ENCODE measurements at regions not wholly inside any gene's neighbourhood (a gene's known extent, or its start where the extent isn't known, plus 50 kb on each side); places are given as distances from the start of the nearest gene placed in this dataset.
"Not testable (repeated sequence)": the region's sequence is repeated elsewhere in the genome, so short reads cannot be mapped to it uniquely, and the experiment has no call there.

DNA sequence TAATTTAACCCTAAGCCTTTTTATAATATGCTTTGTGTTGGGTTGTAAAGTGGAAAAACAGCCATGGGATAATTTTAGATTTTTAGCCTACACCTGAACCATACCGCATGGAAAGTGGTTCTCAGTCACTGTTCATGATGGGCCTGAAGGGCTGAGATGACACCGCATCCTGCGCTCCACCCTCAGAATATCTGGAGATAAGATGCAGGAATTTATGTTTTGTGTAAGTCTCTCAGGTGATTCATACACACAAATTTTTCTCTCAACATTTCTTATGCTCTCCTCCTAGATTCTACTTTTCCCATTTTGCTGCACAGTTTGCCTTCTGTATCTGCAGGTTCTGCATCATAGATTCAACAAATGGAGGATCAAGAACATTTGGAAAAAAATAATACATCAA lies 191.3 kb upstream of the PHACTR1 start:
- DNase-seq, result no peak

- DNase-seq, result no peak
These were observed 189.2 kb upstream of the PHACTR1 start for GRCh38 chr6:12527339-12527738.

DNA sequence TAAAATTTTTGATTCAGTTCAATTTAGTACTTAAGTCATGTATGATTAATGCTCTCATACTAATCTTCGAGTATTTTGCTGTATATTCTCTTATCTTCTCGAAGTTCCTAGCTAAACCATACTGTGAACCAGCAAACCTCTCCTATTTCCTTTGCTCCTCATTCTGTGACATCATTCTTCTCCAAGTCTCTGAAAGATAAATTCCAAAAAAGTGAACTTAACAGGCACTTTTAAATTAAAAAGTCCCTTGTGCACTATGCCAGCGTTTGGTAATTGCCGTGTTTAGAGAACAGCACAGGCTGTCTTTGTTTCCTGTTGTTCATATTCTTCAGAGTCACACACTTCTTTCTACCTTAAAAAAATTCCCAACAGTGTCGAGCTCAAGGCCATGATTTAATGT lies 188.4 kb upstream of the PHACTR1 start:
- no peak for DNase-seq

- DNase-seq, result no peak
These were observed 187.8 kb upstream of the PHACTR1 start for GRCh38 chr6:12528581-12529363.

DNA sequence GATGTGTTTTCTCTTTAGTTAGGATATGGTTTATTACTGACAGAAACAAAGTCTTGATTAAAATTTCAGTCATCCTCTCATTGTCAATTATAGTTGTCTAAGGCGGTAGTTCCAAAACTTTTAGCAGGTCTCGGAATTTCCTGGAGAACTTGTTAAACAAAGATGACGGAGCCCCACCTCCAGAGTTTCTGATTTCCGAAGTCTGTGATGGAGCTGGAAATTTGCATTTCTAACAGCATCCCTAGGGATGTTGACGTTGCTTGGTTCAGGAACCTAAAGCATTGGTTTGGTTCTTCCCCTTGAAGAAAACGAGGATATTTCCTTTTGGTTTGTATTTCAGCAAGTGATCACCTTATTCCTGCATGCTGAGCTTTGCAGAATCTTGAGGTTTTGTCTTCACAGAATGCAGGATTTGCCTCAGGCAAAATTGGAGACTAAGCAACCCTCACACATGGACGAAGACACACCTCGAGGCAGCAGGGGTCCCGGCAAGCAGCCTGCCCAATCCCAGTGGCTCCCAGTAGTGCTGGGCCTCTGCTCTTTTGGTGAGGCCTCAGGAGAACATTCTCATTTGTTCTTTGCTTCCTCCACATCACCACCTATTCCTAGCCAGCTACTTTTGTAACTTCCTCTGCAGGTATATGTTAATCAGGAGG lies 187.1 kb upstream of the PHACTR1 start:
- no peak for DNase-seq

- no peak for DNase-seq
These were observed 186.2 kb upstream of the PHACTR1 start for GRCh38 chr6:12530345-12530744.

GRCh38 chr6:12533586-12533985 lies 183.0 kb upstream of the PHACTR1 start:
- no peak for DNase-seq

GRCh38 chr6:12534069-12534853 lies 182.3 kb upstream of the PHACTR1 start:
- DNase-seq, result no peak

- DNase-seq, result no peak
These were observed 180.8 kb upstream of the PHACTR1 start for GRCh38 chr6:12535586-12536314.

- no peak for DNase-seq
These were observed 180.2 kb upstream of the PHACTR1 start for GRCh38 chr6:12536416-12536815.

DNA sequence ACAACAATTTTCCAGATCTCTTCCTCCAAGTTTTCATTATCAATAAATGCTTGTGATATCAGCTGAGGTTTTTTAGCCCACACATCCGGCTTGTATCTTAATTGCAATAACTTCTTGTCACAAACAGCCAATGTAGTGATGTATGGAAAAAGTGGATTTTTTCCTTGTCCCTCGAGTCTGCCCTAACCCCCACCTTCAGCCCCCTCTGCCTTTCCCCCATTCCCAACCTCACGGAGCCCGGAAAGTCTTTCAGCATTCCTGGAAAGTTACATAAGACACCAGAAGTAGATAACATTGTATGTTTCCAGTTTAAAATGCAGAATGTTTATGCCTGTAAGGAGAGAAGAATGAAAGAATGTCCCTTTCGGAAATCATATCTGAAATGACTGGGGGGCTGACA lies 179.2 kb upstream of the PHACTR1 start:
- DNase-seq, result no peak

DNA sequence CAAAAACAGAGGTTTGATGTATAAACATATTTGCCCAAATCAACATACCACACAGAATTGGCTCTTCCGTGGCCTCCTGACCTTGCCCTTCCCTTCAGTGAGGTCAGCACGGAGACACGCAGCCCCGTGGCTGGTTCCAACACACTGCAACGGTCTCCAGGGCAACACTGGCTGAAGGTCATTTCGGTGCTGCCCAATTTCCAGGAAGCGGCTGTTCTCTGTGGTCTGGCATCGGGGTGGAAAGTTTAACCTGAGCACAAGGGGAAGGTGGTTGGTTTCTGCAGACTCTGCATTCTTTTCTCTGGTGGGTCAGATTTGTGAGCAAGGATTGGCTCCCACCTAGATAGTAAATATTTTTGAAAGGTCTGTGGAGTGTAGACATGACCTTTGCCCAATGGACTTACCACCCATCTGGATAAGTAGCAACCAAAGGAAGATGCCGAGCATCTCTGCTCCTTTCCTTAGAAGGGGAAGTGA lies 177.6 kb upstream of the PHACTR1 start:
- no peak for DNase-seq

DNA sequence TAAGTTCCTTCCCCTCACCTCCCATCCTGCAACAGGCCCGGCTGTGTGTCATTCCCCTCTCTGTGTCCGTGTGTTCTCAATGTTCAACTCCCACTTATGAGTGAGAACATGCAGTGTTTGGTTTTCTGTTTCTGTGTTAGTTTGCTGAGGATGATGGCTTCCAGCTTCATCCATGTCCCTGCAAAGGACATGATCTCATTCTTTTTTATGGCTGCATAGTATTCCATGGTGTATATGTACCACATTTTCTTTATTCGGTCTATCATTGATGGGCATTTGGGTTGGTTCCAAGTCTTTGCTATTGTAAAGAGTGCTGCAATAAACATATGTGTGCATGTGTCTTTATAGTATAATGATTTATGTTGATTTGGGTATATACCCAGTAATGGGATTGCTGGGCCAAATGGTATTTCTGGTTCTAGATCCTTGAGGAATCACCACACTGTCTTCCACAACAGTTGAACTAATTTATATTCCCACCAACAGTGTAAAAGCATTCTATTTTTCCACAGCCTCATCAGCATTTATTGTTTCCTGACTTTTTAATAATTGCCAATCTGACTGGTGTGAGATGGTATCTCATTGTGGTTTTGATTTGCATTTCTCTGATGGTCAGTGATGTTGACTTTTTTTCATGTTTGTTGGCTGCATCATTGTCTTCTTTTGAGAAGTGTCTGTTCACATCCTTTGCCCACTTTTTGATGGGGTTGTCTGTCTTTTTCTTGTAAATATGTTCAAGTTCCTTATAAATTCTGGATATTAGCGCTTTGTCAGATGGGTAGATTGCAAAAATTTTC lies 174.1 kb upstream of the PHACTR1 start:
- DNase-seq, result not testable (repeated sequence)

DNA sequence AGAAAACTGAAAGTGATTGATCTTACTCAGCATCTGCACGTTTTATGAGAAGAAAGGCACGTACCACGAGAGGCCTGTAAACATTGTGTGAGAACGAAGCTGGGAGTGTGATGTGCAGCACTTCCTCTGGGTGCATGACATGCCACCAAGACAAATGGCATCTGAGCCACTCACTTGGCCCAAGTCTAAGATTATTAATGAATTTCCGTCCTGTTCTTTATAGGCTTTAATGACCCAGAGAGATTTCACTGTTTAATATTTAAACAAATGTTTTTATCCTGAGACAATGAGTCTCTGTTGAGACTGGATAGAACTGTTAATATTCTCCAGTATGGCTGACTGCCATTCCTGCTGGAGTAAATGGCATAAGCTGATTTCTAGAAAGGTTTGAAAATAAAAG lies 172.6 kb upstream of the PHACTR1 start:
- no peak for DNase-seq

- DNase-seq, result no peak
These were observed 171.6 kb upstream of the PHACTR1 start for GRCh38 chr6:12544821-12545565.

- no peak for DNase-seq
These were observed 170.8 kb upstream of the PHACTR1 start for GRCh38 chr6:12545619-12546409.

GRCh38 chr6:12546410-12547002 lies 170.1 kb upstream of the PHACTR1 start:
- DNase-seq, result no peak

- no peak for DNase-seq
These were observed 168.0 kb upstream of the PHACTR1 start for GRCh38 chr6:12548526-12548925.

GRCh38 chr6:12549445-12549844 lies 167.1 kb upstream of the PHACTR1 start:
- not testable (repeated sequence) for DNase-seq

DNA sequence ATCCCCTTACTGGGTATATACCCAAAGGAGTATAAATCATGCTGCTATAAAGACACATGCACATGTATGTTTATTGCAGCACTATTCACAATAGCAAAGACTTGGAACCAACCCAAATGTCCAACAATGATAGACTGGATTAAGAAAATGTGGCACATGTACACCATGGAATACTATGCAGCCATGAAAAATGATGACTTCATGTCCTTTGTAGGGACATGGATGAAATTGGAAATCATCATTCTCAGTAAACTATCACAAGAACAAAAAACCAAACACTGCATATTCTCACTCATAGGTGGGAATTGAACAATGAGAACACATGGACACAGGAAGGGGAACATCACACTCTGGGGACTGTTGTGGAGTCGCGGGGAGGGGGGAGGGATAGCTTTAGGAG lies 161.7 kb upstream of the PHACTR1 start:
- DNase-seq, result not testable (repeated sequence)
